Hematopoietic multipotent progenitor cell treated with erythropoietin and hydrocortisone succinate and interleukin-3 and kit ligand, for 4 days (in vitro differentiated cells): ENCODE measurements at regions not wholly inside any gene's neighbourhood (a gene's known extent, or its start where the extent isn't known, plus 50 kb on each side); places are given as distances from the start of the nearest gene placed in this dataset.
"Not testable (repeated sequence)": the region's sequence is repeated elsewhere in the genome, so short reads cannot be mapped to it uniquely, and the experiment has no call there.

Experiments used
- DNase-seq: peaks from one replicate; pipeline ENCODE4 v3.0.0-alpha.2; 2015

DNA sequence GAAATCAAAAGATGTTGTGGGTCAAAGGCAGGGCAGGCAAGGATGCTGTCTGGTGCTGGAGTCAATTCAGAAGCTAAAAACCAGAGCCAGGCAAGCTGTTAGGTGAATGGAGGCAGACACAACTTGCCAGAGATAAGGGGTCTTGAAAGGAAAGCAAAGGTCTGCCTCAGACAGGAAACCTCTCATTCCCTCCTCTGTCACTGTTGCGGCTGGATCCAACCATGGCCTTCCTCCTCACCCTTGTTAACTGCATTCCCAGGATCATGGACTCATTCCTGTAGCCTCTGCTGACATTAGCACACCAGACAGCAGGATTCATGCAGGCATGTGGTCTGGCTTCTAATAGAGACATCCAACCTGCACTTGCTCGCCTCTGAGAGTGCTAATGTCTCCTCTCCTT, 186.7 kb upstream of the HS3ST3A1 start:
- no peak for DNase-seq

DNA sequence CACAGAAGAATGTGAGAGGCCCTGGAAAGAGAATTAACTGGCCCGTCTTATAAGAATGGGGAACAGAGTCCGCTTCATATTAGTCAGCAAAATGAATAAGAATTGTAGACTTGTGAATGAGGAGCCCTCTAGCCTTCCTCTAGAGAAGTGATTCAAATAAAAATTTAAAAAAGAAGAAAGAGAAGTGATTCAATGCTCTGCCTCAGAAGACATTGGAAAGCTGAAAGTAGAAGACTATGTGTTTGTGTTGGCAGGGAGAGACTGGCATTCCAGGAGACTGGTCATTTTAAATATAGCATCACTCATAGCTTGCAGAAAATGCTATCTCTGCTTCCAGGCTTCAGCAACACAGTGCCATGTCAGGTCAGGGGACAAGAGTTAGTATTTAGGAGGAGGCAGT, 190.6 kb upstream of the HS3ST3A1 start:
- no peak for DNase-seq

DNA sequence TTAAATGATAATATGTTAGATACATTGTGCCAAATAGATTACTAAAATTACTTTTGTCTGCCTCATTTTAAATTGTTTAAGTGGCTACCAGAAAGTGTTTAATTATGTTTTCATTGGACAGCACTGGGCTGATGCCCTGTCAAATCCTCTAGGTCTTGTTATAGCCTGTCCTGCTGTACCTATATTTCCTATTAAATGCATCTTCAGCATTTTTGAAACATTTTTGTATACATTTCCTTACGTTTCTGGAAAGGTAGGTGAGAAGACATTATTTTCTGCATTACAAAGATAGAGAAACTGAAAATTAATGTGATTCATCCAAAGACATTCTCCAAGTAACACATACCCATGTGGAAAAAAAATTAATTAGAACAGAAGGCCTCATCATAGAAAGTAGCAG, 192.2 kb upstream of the HS3ST3A1 start:
- DNase-seq = no peak

DNA sequence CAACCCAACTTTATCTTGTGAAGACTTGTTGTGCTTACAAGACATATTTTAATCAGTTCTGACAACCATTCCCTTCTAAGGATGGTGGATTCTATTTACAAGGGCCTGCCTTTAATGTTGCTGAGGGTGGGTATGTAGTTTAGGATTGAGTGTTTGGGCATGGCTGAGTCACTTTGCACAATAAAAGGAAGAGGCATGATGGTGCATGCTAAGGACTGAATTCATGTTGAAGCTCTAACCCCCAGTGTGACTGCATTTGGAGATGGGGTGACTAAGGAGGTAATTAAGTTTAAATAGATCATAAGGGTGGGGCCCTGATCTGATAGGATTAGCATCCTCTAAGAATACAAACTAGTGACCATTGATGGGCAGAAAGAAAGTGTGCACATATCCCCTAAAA, 196.1 kb upstream of the HS3ST3A1 start:
- DNase-seq = no peak

DNA sequence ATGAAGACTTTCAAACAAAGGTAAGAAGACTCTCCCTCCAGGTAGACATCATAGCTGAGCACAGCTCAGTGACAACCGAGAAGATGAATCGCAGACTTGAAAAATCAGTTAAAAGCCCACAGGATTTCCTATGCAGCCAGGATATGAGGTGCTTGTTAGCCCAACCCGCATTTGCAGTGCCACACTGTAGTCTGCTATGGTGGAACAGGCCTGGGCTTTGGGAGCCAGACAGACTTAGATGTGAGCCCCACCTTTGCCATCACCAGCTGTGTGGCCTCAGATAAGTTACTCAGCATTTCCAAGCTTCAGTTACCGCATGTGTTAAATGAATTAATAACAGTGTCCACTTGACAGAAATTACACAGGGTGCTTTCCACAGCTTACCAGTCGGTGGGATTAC, 204.4 kb upstream of the HS3ST3A1 start:
- DNase-seq = peak; percentile 39

DNA sequence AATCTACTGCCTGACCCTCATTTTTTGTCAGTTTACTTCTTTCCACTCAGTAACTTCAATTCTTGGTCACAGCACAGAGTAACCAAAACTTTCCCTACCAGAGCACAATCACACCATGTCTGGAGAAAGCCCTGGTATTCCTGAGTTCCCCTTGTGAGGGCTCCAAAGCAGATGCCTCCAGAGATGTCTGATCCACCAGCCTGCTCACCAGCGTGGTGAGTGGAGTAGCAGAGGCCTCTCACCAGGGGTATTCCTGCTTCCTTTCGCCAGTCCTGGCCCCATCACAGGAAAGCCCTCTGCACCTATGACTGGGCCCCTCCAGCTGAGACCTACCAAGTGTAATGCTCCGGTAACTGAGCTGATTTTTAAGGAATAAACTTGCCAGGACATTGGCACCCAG, 205.4 kb upstream of the HS3ST3A1 start:
- no peak for DNase-seq

DNA sequence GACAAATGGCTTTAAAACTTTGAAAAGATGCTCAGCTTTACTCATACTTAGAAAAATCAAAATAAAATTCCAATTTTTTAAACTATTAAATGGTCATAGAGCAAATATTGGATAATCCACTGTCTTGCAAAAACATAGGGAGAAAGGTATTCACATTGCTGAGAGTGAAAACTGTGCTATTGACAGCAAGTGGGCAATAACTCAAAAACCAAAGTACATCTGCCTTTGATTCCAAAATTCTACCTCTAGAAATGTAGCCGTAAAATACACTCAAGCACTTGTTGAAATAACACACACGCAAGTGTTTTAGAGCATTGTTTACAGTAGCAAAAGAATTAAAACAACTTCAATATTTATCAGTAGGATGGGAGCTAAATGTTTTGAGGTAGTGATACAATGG, 210.6 kb upstream of the HS3ST3A1 start:
- DNase-seq = no peak

DNA sequence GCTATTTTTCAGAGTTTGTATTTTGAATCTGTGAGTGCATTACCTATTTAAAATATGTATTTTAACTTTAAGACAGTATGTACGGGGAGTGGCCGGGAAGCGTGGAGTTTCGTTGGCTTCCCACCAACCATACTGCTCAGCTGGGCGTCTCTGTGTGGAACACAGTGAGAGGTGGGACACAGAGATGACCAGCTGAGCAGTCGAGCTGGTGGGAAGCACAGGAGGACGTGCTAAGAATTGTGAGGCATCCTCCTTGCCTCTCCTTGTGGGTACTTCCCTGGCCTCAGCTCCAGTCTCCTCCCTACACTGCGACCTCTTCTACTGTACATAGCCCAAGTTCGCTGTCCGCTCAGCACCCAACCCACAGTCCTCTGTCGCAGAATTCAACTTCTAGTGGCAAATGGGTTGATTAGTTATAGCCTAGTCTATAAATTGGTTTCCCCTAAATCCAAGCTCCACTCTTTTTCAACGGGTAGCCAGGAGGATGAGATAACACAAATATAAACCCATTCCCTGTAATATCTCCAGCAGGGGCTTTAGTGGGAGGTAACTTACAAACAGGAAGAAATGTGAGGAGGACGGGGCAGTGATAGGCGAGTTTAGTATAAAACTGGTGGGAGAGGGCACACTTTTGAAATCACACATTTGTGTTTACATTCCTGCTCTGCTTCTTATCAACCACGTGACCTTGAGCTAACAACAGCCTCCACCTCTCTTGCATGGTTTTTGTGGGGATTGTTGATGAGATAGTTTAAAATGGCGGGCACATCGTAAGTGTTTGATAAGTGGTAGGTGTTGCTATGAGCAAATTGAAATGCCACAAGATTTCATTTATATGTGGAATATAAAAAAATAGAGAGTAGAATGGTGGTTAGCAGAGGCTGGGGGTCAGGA, 211.9 kb upstream of the HS3ST3A1 start:
- DNase-seq = no peak

DNA sequence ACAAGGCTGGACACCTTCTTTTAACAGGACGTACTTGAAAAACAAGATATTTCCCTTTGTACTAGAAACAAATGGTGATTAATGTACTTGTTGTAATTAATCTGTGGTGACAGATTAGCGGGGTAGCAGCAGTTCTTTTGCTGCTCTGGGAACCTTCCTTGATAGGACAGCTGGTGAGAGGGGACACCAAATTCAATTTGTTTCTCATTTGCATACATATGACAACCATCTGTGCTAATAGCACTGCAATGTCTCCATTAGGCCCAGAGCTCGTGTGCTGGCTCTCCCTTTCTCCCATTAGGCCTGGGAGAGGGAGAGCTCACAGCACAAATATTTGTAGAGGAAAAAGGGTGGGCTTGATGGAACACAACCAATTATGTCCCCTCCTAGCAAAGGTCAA, 221.0 kb upstream of the HS3ST3A1 start:
- DNase-seq = no peak

DNA sequence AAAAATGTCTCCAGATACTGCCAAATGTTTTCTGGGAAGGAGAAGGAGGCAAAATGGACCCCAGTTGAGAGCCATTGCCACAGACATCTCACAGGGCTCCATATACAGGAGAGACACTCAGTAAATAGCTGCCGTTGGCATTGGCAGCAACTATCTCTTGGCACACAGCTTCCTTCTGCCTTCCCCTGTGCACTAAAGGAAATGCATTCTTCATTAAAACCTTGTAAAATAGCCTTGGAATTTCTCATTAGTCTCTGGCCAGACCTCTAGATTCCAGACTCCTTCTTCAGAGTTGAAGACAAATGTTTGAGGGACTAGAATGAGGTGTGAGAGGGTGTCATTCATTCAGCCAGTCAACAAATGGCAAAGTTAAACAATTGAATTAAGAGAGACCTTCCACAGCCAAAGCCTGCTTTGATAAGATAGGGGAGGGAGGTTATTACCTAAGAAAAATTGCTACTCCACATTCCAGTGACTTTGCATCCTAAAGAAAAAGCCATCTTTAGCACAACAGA, 223.9 kb upstream of the HS3ST3A1 start:
- no peak for DNase-seq

DNA sequence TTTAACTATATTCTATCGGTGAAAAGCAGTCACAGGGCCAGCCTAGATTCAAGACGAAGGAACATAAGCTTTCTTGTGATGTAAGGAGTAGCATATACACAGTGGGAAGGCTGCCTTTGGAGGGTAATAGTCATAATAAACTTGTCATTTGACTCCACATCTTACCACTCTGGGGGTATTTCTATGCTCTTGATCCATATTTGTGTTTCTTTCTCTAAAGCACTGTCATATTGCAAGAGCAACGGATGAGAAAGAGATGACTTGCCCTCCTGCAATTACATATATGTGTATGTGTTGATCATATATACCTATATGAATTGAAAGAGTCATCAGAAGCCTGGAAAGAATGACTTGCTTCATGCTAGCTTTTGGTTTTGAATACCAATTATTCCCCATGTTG, 225.4 kb upstream of the HS3ST3A1 start:
- no peak for DNase-seq

DNA sequence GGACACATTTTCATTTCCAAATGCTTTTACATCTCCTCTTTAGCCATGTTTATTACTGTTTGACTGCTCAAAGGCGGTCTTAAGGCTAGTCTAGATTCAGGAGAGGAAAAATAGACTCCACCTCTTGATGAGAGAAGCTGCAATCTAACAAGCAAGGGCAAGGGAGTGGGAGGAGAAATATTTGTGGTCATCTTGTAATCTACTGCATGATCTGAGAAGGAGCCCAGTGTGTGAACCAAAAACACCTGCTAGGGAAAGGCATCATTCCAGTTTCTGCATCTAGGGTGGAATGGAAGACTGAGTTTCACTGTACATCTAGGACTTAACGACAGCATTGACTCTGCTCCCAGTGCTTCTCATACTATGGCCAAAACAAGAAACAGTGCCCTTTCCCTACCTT, 232.2 kb upstream of the HS3ST3A1 start:
- DNase-seq = no peak

DNA sequence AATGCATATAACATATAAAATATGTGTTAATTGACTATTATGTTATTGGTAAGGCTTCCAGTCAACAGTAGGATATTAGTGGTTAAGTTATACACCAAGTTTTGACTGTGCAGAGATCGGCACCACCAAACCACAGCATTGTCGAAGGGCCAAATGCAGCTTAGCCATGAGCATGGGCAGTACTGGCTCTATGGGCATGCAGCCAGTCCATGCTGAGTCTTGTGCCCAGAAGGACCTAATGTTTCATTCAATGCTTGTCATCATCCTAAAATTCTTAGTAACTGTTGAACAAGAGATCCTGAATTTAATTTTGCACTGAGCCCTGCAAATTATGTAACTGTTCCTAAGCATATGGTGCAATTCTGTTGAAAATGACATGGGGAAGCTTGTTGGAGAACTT, 233.4 kb upstream of the HS3ST3A1 start:
- no peak for DNase-seq

DNA sequence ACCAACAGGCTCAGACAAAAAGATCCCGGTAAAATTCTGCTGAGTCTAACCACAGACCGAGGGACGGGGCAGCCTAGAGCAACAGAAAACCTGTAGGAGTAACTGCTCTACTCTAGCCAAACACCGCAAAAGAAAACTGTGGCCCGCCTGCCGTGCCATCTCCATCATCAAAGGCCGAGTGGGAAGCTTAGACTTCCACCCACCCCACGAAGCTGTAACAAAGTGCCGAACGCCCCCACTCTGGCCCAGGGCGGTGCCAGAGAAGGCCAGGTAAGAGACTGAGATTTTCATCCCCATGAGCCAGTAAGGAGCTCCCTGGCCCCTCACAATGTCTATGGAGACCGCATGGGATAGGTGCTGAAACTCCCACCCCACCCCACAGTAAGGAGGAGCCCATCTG, 231.9 kb upstream of the COX10 start:
- DNase-seq = no peak

DNA sequence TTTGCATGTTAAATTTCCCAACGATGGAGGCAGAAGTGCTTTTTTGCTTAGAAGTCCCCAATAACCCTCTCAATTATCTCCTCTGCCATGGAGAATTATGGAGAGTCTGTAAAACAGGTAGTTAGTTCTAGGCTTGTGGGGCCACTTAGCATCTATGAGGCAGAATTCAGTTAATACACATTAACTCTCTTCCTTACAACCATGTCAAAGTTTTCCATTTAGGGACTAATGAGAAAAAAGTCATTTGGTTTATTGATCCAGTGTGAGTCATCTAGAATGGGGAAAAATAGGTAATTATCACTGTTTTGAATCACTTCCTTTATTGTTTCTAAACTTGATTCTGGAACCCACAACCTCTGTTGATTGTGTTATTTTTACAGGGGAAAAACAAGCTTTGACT, 229.1 kb upstream of the COX10 start:
- no peak for DNase-seq

DNA sequence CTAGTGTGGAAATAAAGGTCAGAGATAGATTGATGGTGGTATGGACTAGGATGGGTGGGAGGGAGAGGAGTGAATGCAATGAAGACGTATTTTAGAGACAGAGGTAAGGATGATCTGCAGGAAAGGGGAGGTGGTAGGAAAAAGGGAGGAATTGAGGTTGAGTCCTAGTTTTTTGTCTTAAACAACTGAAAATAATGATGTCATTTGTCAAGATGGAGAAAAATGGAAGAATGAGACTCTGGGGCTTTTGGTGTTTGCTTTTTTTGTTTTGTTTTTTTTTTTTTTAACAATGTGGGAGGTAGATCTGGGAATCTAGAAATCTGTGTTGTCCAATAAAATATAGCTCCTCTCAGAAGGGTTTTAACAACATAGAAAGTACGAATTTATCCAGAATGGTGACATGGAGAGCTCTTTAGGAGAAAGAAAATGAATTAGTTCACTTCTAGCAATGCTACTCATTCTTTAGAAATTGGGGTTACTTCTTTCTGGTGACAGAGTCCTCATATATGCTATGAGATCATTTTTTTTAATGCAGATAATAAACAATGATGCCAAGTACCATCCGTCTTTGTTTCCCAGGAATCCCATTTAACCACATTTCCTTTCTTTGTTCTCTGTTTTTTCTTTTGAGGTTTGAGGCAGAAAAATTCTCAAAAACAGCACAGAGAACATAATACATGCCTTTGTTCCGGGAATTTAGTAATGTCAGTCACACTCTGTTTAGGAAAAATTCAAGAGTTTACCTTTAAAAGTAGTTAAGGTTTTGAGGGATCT, 225.3 kb upstream of the COX10 start:
- DNase-seq = no peak

DNA sequence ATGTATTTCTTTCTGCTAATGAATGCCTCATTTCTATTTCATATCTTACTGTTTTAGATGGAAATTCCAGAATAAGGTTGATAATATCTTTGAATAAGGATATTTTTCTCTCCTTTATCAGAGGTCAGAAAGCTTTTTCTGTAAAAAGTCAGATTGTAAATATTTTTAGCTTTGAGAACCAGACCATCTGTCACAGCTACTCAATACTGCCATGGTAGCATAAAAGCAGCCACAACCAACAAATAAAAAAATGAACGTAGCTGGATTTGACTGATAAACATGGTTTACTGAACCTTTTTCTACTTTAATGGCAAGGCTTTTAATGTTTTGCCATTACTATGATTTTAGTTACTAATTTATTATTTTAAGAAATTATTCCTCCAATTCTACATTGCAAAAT, 217.4 kb upstream of the COX10 start:
- no peak for DNase-seq

DNA sequence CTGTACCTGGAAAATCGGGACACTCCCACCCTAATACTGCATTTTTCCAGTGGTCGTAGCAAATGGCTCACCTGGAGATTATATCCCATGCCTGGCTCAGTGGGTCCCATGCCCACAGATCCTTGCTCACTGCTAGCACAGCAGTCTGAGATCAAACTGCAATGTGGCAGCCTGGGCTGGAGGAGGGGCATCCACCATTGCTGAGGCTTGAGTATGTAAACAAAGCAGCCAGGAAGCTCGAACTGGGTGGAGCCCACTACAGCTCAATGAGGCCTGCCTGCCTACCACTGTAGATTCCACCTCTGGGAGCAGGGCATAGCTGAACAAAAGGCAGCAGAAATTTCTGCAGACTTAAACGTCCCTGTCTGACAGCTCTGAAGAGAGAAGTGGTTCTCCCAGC, 213.6 kb upstream of the COX10 start:
- DNase-seq = not testable (repeated sequence)

DNA sequence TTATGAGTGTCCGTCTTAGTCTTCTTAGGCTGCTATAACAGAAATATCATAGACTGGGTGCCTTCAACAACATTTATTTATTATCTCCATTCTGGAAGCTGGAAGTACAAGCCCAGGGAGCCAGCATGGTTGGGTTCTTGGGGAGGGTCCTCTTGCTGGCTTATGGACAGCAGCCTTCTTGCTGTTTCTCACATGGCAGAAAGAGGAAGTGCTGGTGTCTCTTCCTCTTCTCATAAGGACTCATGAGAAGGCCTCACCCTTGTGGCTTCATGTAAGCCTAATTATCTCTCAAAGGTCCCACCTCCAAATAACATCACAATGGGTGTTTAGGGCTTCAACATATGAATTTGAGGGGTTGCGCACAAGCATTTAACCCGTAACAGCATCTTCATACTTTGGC, 207.0 kb upstream of the COX10 start:
- peak; percentile 65 for DNase-seq

DNA sequence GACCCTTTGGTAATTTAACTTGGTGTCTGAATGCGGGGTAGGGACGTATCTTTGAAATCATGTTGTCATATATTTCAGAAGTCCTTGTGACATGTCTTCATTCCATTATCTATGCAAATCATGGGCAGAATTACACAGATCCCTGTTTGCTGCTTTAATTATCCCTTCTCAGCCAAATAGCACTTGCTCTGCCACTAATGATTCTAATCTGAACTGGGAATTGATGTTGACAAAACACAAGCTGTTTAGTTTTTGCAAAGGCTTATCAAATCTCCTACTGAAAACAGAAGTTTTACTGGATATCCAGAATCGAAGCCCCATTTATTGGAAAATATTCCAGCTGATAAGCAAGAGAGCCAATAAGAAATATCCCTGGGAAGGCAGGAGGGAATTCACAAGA, 205.9 kb upstream of the COX10 start:
- DNase-seq = no peak

DNA sequence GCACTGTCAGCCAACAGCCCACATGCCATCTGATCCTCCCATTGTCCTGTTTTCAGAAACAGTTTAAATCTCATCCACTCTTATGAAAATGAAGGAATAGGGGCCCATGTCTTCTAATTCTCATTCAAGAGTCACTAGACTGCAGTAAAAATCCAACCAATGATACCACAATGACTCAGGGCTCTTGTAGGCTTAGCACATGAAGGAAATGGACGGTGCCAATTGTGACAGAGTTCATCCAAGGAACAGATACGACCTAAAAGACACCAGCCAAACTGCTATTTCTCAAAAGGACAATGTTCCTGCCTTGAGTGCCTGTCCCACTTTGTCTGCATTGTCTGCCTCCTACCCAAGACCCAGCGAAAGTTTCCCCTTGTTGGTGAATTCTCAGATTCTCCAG, 204.8 kb upstream of the COX10 start:
- peak; percentile 63 for DNase-seq

DNA sequence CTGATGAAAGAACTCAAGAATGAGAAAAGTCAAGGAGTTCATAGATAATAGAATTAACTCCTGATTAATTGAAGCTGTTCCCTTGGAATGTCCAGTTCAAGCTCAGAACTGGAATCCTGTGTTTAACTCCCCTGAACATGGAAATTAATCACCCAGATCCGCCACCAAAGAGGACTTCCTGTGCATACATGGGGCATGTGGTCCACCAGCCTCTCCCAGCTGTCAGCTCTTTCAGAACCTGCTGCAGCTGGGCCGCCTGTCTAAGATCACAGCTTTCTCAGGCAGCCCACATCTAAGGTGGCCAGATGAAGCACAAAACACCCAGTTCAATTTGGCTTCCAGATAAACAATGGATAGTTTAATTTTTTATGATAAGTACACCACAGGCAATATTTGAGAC, 203.7 kb upstream of the COX10 start:
- peak; percentile 2 for DNase-seq

DNA sequence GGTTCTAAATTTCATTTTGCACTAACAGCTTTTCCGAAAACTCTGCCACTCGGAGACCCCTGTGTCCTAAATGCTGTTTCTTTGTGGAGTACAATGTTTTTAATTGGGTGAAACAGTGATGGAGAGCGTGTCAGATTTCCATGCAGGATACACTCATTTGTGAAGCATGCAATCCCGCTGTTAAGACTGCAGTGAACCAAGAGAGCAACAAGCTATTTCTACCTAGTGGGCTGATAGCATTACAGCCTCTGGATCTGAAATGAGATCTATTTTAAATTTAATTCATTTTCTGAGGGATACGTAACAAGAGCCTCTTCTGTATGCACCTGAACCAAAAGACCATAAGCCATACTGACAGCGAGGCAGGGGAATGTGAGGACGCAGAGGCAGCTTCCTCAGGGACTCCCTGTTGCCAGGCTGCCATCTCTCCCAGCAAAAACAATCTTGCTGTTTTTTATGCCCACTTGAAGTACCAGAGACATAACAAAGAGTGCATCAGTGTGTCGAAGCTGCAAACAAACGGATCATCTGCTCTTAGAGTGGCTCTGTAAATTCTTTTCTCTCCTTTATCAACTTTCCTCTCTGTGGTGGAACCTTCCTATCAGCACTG, 199.9 kb upstream of the COX10 start:
- DNase-seq = peak; percentile 27

DNA sequence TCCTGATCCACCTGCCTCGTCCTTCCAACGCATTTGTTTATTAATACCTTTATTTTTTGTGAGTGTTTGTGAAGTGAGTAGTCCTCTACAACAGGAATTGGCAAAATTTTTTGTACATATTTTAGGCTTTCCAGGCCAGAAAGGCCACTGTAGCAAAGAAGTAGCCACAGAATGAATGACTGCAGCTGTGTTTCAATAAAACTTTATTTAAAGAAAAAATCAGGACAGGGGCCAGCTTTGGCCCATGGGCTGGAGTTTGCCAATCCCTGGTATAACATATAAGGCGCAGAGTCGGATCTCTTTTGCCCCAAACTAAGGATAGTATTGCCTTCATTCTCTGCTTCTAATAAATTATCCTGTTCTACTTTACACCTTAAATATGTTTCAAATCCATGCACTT, 198.0 kb upstream of the COX10 start:
- no peak for DNase-seq
